ENCODE measurements at regions not wholly inside any gene's neighbourhood (a gene's known extent, or its start where the extent isn't known, plus 50 kb on each side); places are given as distances from the start of the nearest gene placed in this dataset.
"Not testable (repeated sequence)": the region's sequence is repeated elsewhere in the genome, so short reads cannot be mapped to it uniquely, and the experiment has no call there.

- DNase-seq (ENCODE audit: low spot score in 2 of 2) (no peak), ATAC-seq (no peak)
- Mint-ChIP-seq H3K9me3 (peaks cover 4% of the 10 kb centered on the region), H3K4me3 (no peak overlapping the region), H3K27ac (no peak overlapping the region), H3K36me3 (no peaks in the 10 kb centered on the region), H3K4me1 (no peaks in the 10 kb centered on the region)
These were observed 659.0 kb downstream of the SLITRK6 start for GRCh38 chr13:85140192-85140591.

- H3K4me3 Mint-ChIP-seq, result no peak overlapping the region
- no peak for ATAC-seq
- H3K4me1 Mint-ChIP-seq, result no peaks in the 10 kb centered on the region
- H3K9me3 Mint-ChIP-seq, result peaks cover 2% of the 10 kb centered on the region
- DNase-seq (ENCODE audit: low spot score in 2 of 2), result no peak
- no peaks in the 10 kb centered on the region for H3K36me3 Mint-ChIP-seq
- H3K27ac Mint-ChIP-seq, result no peak overlapping the region
These were observed 661.7 kb downstream of the SLITRK6 start for GRCh38 chr13:85137516-85137915.

GRCh38 chr13:85132986-85133385, 666.2 kb downstream of the SLITRK6 start:
- Mint-ChIP-seq H3K4me3 (no peak overlapping the region), H3K27ac (no peak overlapping the region), H3K9me3 (no peaks in the 10 kb centered on the region), H3K4me1 (no peaks in the 10 kb centered on the region), H3K36me3 (no peaks in the 10 kb centered on the region)
- ATAC-seq, result no peak
- no peak for DNase-seq (ENCODE audit: low spot score in 2 of 2)

- not testable (repeated sequence) for H3K4me1 Mint-ChIP-seq
These were observed 675.7 kb downstream of the SLITRK6 start for GRCh38 chr13:85123501-85123900.

GRCh38 chr13:85108356-85108755, 690.9 kb downstream of the SLITRK6 start:
- Mint-ChIP-seq H3K36me3 (no peaks in the 10 kb centered on the region), H3K9me3 (peaks cover 8% of the 10 kb centered on the region), H3K4me1 (no peaks in the 10 kb centered on the region), H3K27ac (no peak overlapping the region), H3K4me3 (no peak overlapping the region)
- peak; percentile 32 for ATAC-seq
- DNase-seq (ENCODE audit: low spot score in 2 of 2), result no peak

More at GRCh38 chr13:85123501-85123900, 675.7 kb downstream of the SLITRK6 start:
- H3K36me3 Mint-ChIP-seq; DNase-seq (ENCODE audit: low spot score in 2 of 2); H3K27ac Mint-ChIP-seq; H3K4me3 Mint-ChIP-seq; H3K9me3 Mint-ChIP-seq; ATAC-seq: not testable (repeated sequence)

- DNase-seq (ENCODE audit: low spot score in 2 of 2) (no peak), ATAC-seq (no peak)
- Mint-ChIP-seq H3K27ac (no peak overlapping the region), H3K9me3 (peaks cover 16% of the 10 kb centered on the region), H3K4me1 (no peaks in the 10 kb centered on the region), H3K36me3 (no peaks in the 10 kb centered on the region), H3K4me3 (no peak overlapping the region)
These were observed 700.0 kb downstream of the SLITRK6 start for GRCh38 chr13:85099245-85099644.

- ATAC-seq (no peak), DNase-seq (ENCODE audit: low spot score in 2 of 2) (no peak)
- H3K27ac Mint-ChIP-seq, result no peak overlapping the region
- H3K4me1 Mint-ChIP-seq, result no peaks in the 10 kb centered on the region
- H3K4me3 Mint-ChIP-seq, result no peak overlapping the region
- peaks cover 16% of the 10 kb centered on the region for H3K9me3 Mint-ChIP-seq
- no peaks in the 10 kb centered on the region for H3K36me3 Mint-ChIP-seq
These were observed 703.6 kb downstream of the SLITRK6 start for GRCh38 chr13:85095418-85096272.

- ATAC-seq (no peak), DNase-seq (ENCODE audit: low spot score in 2 of 2) (no peak)
- Mint-ChIP-seq H3K9me3 (peaks cover 12% of the 10 kb centered on the region), H3K4me1 (no peaks in the 10 kb centered on the region), H3K4me3 (no peak overlapping the region), H3K27ac (no peak overlapping the region), H3K36me3 (no peaks in the 10 kb centered on the region)
These were observed 705.4 kb downstream of the SLITRK6 start for GRCh38 chr13:85093808-85094207.

- no peak for DNase-seq (ENCODE audit: low spot score in 2 of 2)
- H3K4me3 Mint-ChIP-seq, result no peak overlapping the region
- peaks cover 12% of the 10 kb centered on the region for H3K9me3 Mint-ChIP-seq
- no peak overlapping the region for H3K27ac Mint-ChIP-seq
- no peaks in the 10 kb centered on the region for H3K36me3 Mint-ChIP-seq
- ATAC-seq, result no peak
- H3K4me1 Mint-ChIP-seq, result no peaks in the 10 kb centered on the region
These were observed 707.5 kb downstream of the SLITRK6 start for GRCh38 chr13:85091631-85092234.

- Mint-ChIP-seq H3K36me3 (no peaks in the 10 kb centered on the region), H3K4me1 (no peaks in the 10 kb centered on the region), H3K27ac (no peak overlapping the region), H3K9me3 (peaks cover 9% of the 10 kb centered on the region), H3K4me3 (no peak overlapping the region)
- DNase-seq (ENCODE audit: low spot score in 2 of 2) (no peak), ATAC-seq (no peak)
These were observed 710.0 kb downstream of the SLITRK6 start for GRCh38 chr13:85089186-85089585.

- no peak for ATAC-seq
- no peak for DNase-seq (ENCODE audit: low spot score in 2 of 2)
- H3K27ac Mint-ChIP-seq, result no peak overlapping the region
- no peak overlapping the region for H3K4me3 Mint-ChIP-seq
- no peaks in the 10 kb centered on the region for H3K4me1 Mint-ChIP-seq
- H3K9me3 Mint-ChIP-seq, result peaks cover 3% of the 10 kb centered on the region
- H3K36me3 Mint-ChIP-seq, result no peaks in the 10 kb centered on the region
These were observed 718.5 kb downstream of the SLITRK6 start for GRCh38 chr13:85080691-85081090.

- Mint-ChIP-seq H3K9me3 (no peaks in the 10 kb centered on the region), H3K36me3 (no peaks in the 10 kb centered on the region), H3K4me3 (no peak overlapping the region), H3K27ac (no peak overlapping the region), H3K4me1 (no peaks in the 10 kb centered on the region)
- no peak for DNase-seq (ENCODE audit: low spot score in 2 of 2)
- ATAC-seq, result no peak
These were observed 722.9 kb downstream of the SLITRK6 start for GRCh38 chr13:85076343-85076742.

GRCh38 chr13:85074543-85075313, 724.5 kb downstream of the SLITRK6 start:
- DNase-seq (ENCODE audit: low spot score in 2 of 2), result no peak
- H3K4me1 Mint-ChIP-seq, result no peaks in the 10 kb centered on the region
- no peaks in the 10 kb centered on the region for H3K36me3 Mint-ChIP-seq
- no peak overlapping the region for H3K4me3 Mint-ChIP-seq
- H3K9me3 Mint-ChIP-seq, result peaks cover 2% of the 10 kb centered on the region
- no peak overlapping the region for H3K27ac Mint-ChIP-seq
- ATAC-seq, result no peak

- ATAC-seq (no peak), DNase-seq (ENCODE audit: low spot score in 2 of 2) (no peak)
- Mint-ChIP-seq H3K36me3 (no peaks in the 10 kb centered on the region), H3K4me1 (no peaks in the 10 kb centered on the region), H3K4me3 (no peak overlapping the region), H3K27ac (no peak overlapping the region), H3K9me3 (peaks cover 5% of the 10 kb centered on the region)
These were observed 731.0 kb downstream of the SLITRK6 start for GRCh38 chr13:85068231-85068630.

- Mint-ChIP-seq H3K36me3 (no peaks in the 10 kb centered on the region), H3K4me3 (no peak overlapping the region), H3K4me1 (no peaks in the 10 kb centered on the region), H3K27ac (no peak overlapping the region), H3K9me3 (peaks cover 5% of the 10 kb centered on the region)
- ATAC-seq, result no peak
- no peak for DNase-seq (ENCODE audit: low spot score in 2 of 2)
These were observed 759.0 kb downstream of the SLITRK6 start for GRCh38 chr13:85040215-85040614.
